ENCODE measurements at regions not wholly inside any gene's neighbourhood (a gene's known extent, or its start where the extent isn't known, plus 50 kb on each side); places are given as distances from the start of the nearest gene placed in this dataset.
"Not testable (repeated sequence)": the region's sequence is repeated elsewhere in the genome, so short reads cannot be mapped to it uniquely, and the experiment has no call there.

DNA sequence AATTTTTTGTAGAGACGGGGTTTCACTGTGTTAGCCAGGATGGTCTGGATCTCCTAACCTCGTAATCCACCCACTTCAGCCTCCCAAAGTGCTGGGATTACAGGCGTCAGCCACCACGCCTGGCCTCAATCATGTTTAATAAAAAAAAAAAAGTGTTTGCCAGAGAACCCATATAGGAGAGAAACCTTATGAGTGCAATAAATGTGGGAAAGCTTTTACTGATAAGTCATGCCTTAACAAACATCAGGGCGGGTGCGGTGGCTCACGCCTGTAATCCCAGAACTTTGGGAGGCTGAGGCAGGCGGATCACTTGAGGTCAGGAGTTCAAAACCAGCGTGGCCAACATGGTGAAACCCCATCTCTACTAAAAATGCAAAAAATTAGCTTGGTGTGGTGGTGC lies 110.9 kb upstream of the PPP2R5A start:
- TF ChIP-seq POLR2A (IDR thresholded peaks at IDR 0.05), result not testable (repeated sequence)
- TF ChIP-seq, protein P1, sequence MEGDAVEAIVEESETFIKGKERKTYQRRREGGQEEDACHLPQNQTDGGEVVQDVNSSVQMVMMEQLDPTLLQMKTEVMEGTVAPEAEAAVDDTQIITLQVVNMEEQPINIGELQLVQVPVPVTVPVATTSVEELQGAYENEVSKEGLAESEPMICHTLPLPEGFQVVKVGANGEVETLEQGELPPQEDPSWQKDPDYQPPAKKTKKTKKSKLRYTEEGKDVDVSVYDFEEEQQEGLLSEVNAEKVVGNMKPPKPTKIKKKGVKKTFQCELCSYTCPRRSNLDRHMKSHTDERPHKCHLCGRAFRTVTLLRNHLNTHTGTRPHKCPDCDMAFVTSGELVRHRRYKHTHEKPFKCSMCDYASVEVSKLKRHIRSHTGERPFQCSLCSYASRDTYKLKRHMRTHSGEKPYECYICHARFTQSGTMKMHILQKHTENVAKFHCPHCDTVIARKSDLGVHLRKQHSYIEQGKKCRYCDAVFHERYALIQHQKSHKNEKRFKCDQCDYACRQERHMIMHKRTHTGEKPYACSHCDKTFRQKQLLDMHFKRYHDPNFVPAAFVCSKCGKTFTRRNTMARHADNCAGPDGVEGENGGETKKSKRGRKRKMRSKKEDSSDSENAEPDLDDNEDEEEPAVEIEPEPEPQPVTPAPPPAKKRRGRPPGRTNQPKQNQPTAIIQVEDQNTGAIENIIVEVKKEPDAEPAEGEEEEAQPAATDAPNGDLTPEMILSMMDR (IDR thresholded peaks at IDR 0.05), result not testable (repeated sequence)

All from Peyer's patch (tissue), 4 donors.